Smooth muscle cell (in vitro differentiated cells): ENCODE measurements at regions not wholly inside any gene's neighbourhood (a gene's known extent, or its start where the extent isn't known, plus 50 kb on each side); places are given as distances from the start of the nearest gene placed in this dataset.
A peak's percentile ranks its signal among the peaks of the same experiment; 100 is the strongest.

Experiments used
- DNase-seq: peaks from one replicate; lab custom pipeline; 2025; ENCODE audit not compliant: unreplicated experiment; lab: John Stamatoyannopoulos, UW
- H2AFZ ChIP-seq: fragments of 200-600 bp; sonication (generic); 2 replicates; pipeline ENCODE4 v1.6.0; 2016; ENCODE audit warnings: antibody characterized with exemption, low read depth, mild to moderate bottlenecking
- H3F3A ChIP-seq: fragments of 200-600 bp; sonication (generic); 2 replicates; pipeline ENCODE4 v1.6.0; 2017; ENCODE audit warnings: antibody characterized with exemption, low read depth
- H3K27ac ChIP-seq: fragments of 200-600 bp; sonication (generic); 2 replicates; pipeline ENCODE4 v1.5.1; 2016; ENCODE audit warnings: low read depth, mild to moderate bottlenecking
- H3K27me3 ChIP-seq: fragments of 200-600 bp; sonication (generic); 2 replicates; pipeline ENCODE4 v1.6.1; 2016; ENCODE audit warnings: low read depth, mild to moderate bottlenecking
- H3K36me3 ChIP-seq: fragments of 200-600 bp; sonication (generic); 2 replicates; pipeline ENCODE4 v1.5.1; 2016; ENCODE audit warnings: low read depth
- H3K4me1 ChIP-seq: fragments of 200-600 bp; sonication (generic); 2 replicates; pipeline ENCODE4 v1.5.1; 2016; ENCODE audit warnings: low read depth
- H3K4me2 ChIP-seq: fragments of 200-600 bp; sonication (generic); 2 replicates; pipeline ENCODE4 v1.6.0; 2016; ENCODE audit warnings: mild to moderate bottlenecking
- H3K4me3 ChIP-seq: fragments of 200-600 bp; sonication (generic); 2 replicates; pipeline ENCODE4 v1.5.1; 2016; ENCODE audit warnings: mild to moderate bottlenecking
- H3K79me2 ChIP-seq: fragments of 200-600 bp; sonication (generic); 2 replicates; pipeline ENCODE4 v1.6.0; 2016; ENCODE audit warnings: low read depth, mild to moderate bottlenecking
- H3K9ac ChIP-seq: fragments of 200-600 bp; sonication (generic); 2 replicates; pipeline ENCODE4 v1.6.0; 2016; ENCODE audit warnings: low read depth
- H3K9me3 ChIP-seq: fragments of 200-600 bp; sonication (generic); replicated peaks from 2 replicates; pipeline ENCODE4 v1.5.1; 2016; ENCODE audit warnings: low read depth
- H4K20me1 ChIP-seq: fragments of 200-600 bp; sonication (generic); 2 replicates; pipeline ENCODE4 v1.6.0; 2016; ENCODE audit warnings: low read depth
- WGBS: methylation state at CpG from one replicate; pipeline ENCODE4 v1.1.7; 2016; ENCODE audit warnings: low lambda C conversion rate; 5-methylcytosine and 5-hydroxymethylcytosine counted together
- TF ChIP-seq, protein P1 (sequence below): fragments of 200-600 bp; sonication (generic); IDR thresholded peaks from 2 replicates; pipeline ENCODE4 v1.5.1; 2017; ENCODE audit warnings: borderline replicate concordance, mild to moderate bottlenecking, antibody characterized with exemption; ENCODE audit not compliant: insufficient read depth, poor library complexity, severe bottlenecking

GRCh38 chr4:130356873-130357272 is 1260.9 kb downstream of the C4orf33 start:
- H2AFZ ChIP-seq: no peak overlapping the region
- H3K4me2 ChIP-seq: no peak overlapping the region
- no peak overlapping the region for H3K27ac ChIP-seq
- no peaks in the 10 kb centered on the region for H3K79me2 ChIP-seq
- no peak overlapping the region for H3K9ac ChIP-seq
- H4K20me1 ChIP-seq: no peaks in the 10 kb centered on the region
- no peaks in the 10 kb centered on the region for H3K4me1 ChIP-seq
- WGBS: 77% methylated on average over 1 of the region's 1 CpG
- H3K27me3 ChIP-seq: no peaks in the 10 kb centered on the region
- H3F3A ChIP-seq: no peaks in the 10 kb centered on the region
- H3K9me3 ChIP-seq: no peaks in the 10 kb centered on the region
- no peaks in the 10 kb centered on the region for H3K36me3 ChIP-seq
- H3K4me3 ChIP-seq: no peak overlapping the region
- no peak for DNase-seq
- TF ChIP-seq, protein P1, sequence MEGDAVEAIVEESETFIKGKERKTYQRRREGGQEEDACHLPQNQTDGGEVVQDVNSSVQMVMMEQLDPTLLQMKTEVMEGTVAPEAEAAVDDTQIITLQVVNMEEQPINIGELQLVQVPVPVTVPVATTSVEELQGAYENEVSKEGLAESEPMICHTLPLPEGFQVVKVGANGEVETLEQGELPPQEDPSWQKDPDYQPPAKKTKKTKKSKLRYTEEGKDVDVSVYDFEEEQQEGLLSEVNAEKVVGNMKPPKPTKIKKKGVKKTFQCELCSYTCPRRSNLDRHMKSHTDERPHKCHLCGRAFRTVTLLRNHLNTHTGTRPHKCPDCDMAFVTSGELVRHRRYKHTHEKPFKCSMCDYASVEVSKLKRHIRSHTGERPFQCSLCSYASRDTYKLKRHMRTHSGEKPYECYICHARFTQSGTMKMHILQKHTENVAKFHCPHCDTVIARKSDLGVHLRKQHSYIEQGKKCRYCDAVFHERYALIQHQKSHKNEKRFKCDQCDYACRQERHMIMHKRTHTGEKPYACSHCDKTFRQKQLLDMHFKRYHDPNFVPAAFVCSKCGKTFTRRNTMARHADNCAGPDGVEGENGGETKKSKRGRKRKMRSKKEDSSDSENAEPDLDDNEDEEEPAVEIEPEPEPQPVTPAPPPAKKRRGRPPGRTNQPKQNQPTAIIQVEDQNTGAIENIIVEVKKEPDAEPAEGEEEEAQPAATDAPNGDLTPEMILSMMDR: no peak

DNA sequence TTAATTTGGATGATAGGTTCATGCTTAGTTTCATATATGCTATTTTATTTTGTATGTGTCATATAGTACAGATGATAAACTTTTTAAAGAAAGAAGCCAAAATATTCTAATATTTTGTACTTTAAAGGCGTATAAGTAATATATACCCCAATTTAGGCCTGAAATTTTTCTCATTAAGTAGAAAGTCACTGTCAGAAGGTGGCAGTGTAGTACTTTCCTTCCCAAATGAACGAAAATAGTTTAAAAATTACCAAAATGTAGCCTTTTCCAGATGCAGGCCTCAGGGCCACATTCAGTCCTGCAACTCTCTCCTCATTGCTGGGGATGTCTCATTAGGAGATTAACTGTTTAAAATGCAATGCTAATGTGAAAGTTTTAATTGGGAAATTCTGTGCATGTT is 1263.6 kb downstream of the C4orf33 start:
- Histone ChIP-seq H3K9ac (no peak overlapping the region), H3K79me2 (no peaks in the 10 kb centered on the region), H3K36me3 (no peaks in the 10 kb centered on the region), H3F3A (no peaks in the 10 kb centered on the region), H3K27ac (no peak overlapping the region), H2AFZ (no peak overlapping the region), H3K27me3 (no peaks in the 10 kb centered on the region), H3K4me2 (no peak overlapping the region), H3K4me1 (no peaks in the 10 kb centered on the region), H3K4me3 (no peak overlapping the region), H3K9me3 (no peaks in the 10 kb centered on the region), H4K20me1 (no peaks in the 10 kb centered on the region)
- TF ChIP-seq, protein P1: peak; percentile 43
- WGBS: 50% methylated on average over 2 of the region's 2 CpGs
- DNase-seq: no peak

DNA sequence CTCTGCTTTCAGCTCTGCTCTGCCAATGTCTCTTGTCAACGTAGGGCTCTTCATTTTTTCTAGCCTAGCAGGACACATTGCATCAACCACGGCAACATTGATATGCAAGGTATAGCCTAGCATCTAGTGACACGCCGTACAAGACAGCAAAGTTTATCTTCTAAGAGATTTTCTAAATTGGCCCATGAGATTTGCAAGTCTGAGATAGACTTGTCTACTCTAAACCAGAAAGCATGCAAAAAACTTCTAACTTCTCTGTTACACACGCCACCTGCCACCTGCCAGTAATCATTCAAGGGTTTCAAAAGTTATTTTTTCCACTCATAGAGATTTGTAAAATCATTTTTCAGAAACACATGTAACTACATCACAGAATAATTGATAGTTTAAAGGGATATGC is 1265.7 kb downstream of the C4orf33 start:
- Histone ChIP-seq H3K4me1 (no peaks in the 10 kb centered on the region), H3K9ac (no peak overlapping the region), H3F3A (no peaks in the 10 kb centered on the region), H3K79me2 (no peaks in the 10 kb centered on the region), H3K27ac (no peak overlapping the region), H3K36me3 (no peaks in the 10 kb centered on the region), H3K27me3 (no peaks in the 10 kb centered on the region), H3K4me3 (no peak overlapping the region), H3K9me3 (no peaks in the 10 kb centered on the region), H3K4me2 (no peak overlapping the region), H2AFZ (no peak overlapping the region), H4K20me1 (no peaks in the 10 kb centered on the region)
- 92% methylated on average over 5 of the region's 5 CpGs for WGBS
- DNase-seq: no peak
- TF ChIP-seq, protein P1: no peak

DNA sequence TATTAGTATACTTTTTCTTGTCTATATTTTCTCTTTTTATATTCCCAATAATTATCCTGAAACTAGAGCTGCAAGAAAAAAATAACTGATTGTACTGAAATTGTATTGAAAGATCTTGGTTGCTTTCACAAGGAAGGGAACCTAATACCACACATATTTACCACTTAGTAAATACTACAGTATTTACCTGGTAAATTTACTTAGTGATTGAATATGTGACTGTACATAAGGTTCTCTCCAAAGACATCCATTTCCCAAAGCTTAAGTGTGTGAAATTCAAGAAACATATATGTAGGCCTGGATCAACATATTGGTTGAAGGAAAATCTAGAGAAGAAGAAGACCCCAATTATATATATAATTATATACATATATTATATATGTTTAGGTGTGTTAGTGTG is 1272.7 kb downstream of the C4orf33 start:
- H3K27me3 ChIP-seq: no peaks in the 10 kb centered on the region
- H4K20me1 ChIP-seq: no peaks in the 10 kb centered on the region
- H3K9ac ChIP-seq: no peak overlapping the region
- H3K4me2 ChIP-seq: no peak overlapping the region
- no peaks in the 10 kb centered on the region for H3F3A ChIP-seq
- H3K79me2 ChIP-seq: no peaks in the 10 kb centered on the region
- TF ChIP-seq, protein P1: no peak
- H3K27ac ChIP-seq: no peak overlapping the region
- no peak for DNase-seq
- H3K4me3 ChIP-seq: no peak overlapping the region
- H3K36me3 ChIP-seq: no peaks in the 10 kb centered on the region
- H3K9me3 ChIP-seq: no peaks in the 10 kb centered on the region
- H3K4me1 ChIP-seq: no peaks in the 10 kb centered on the region
- no peak overlapping the region for H2AFZ ChIP-seq
